Heart left ventricle (tissue), 13 donors: ENCODE measurements at regions not wholly inside any gene's neighbourhood (a gene's known extent, or its start where the extent isn't known, plus 50 kb on each side); places are given as distances from the start of the nearest gene placed in this dataset.

ENCODE experiments used
- CTCF ChIP-seq, 12 donors: fragments of 200-600 bp; sonication (generic) in 4 of 12; IDR thresholded peaks; one replicate each; pipeline versions ENCODE4 v1.5.0 to v1.8.0; 2018 to 2022; ENCODE audit warnings: antibody characterized with exemption in 12 of 12, mild to moderate bottlenecking in 5 of 12
- POLR2A ChIP-seq, 2 donors: fragments of 450-650 bp; IDR thresholded peaks; one replicate each; pipeline ENCODE4 v1.6.1; 2017; ENCODE audit warnings: antibody characterized with exemption in 2 of 2, mild to moderate bottlenecking in 2 of 2, moderate library complexity in 2 of 2
- donor health status: ischemic (EF 13 %, LVEDD 7.1; RV severe dilation, severe dysfunction).
- donor health status: DM: no; HTN: yes; CAD: no.
- donor health status: DM: no; HTN: no; CAD: no.
- donor health status: ischemic (EF 25% LVEDD 6.9; RV normal size, moderate dysfunction).
- donor health status: ischemic (EF 25% LVEDD 5.7; RV mildly dilated, moderate dysfunction).
- donor health status: ischemic (EF 35%, LVEDD 5.7; RV mildly dilated, moderate dysfunction).
- donor health status: nonischemic (EF 11% LVEDD 7.7; RV severe dilation, severe dysfunction).
- donor health status: DM: yes; HTN: yes; CAD: no.
- donor health status: PGD.
- donor health status: ischemic (EF 29% LVEDD 5.4; RV normal size, mild dysfunction).
- donor health status: nonischemic (EF 23%, LVEDD 6.1; RV moderate dilation, normal function).

- TF ChIP-seq CTCF (IDR thresholded peaks at IDR 0.05) (no peak), POLR2A (IDR thresholded peaks at IDR 0.05) (no peak)
These were observed 204.7 kb downstream of the MATN1 start for GRCh38 chr1:30518696-30519095.
